ENCODE measurements at regions not wholly inside any gene's neighbourhood (a gene's known extent, or its start where the extent isn't known, plus 50 kb on each side); places are given as distances from the start of the nearest gene placed in this dataset.
"Not testable (repeated sequence)": the region's sequence is repeated elsewhere in the genome, so short reads cannot be mapped to it uniquely, and the experiment has no call there.

DNA sequence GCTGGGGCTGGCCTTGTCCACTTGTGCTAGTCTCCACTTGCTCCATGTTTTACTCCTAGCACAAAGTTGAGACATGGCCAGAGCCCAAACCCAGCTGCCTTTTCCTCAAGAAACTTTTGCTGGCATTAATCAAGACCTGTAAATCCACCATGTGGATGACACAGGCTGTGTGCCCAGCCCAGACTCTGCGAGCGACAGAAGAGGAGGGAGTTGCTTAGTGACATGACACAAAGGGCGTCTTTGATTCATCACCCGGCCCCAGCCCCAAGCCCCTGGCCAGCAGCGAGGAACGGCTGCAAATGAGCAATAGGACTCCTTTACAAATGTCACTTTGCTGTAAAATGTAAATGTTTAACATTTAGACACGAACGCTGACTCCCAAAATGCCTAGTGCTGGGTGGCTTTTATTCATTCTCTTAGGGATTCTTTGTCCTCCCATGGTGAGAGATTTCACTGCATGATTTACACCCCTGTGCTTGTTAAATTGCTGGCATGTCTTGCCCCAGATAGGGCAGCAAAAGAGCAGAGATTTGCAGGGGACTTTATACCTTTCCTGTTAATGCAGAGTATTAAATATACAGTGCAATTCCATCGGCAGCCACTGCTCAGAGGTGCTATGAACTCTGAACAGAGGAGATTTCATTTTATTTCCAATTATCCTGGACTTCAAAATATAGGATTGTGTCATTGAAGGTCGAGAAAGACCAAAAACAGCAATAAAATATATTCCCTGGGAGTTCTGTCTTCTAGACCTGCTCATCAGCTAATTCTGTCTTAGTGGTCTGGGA is 263.6 kb upstream of the NCAM1 start:
- DNase-seq (ENCODE audit: low read depth) = no peak

DNA sequence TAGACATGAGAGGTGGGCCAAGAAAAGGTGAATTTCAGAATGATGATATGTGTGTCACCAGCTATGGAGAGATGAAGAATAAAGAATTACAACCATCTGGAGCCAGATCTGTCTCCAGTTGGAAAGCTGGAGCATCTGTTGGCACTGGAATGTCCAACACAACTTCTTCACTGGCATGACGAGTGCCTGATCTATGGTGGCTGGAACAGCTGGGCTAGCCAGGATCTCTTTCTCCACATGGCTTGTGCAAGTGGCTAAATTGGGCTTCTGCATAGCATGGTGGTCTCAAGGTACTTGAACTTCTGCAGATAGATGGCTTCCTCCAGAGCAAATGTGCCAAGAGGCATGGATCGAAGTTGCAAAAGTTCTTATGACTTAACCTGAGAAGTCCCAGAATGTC is 256.1 kb upstream of the NCAM1 start:
- no peak for DNase-seq (ENCODE audit: low read depth)

DNA sequence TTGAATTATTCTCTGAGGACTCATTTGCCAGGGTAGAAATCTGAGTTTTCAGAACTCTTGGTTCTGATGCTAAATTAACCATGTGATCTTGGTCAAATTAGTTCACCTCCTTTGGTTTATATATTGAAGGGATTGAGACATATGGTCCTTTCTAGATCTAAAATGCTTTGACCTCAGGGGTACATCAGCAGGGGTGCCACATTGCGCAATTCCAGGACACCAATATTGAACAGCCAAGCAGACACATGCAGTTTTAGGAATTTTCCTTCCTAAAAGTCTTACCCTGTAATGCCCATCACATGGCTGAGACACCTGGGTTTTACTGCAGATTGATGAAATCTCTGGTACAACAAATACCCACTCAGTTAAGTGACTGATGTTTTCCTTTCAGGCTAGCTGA is 254.4 kb upstream of the NCAM1 start:
- no peak for DNase-seq (ENCODE audit: low read depth)

DNA sequence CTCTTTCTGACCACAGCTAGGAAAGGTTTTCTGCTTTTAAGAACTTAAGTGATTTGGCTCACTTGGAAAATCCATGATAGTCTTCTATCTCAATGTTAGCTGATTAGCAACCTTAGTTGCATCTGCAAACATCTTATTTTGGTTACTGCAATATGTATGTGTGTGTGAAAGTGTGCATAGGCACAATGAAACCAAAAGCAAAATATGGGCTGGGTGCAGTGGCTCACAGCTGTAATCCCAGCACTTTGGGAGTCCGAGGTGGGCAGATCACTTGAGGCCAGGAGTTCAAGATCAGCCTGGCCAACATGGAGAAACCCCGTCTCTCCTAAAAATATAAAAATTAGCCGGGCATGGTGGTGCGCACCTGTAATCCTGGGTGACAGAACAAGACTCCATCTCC is 246.9 kb upstream of the NCAM1 start:
- DNase-seq (ENCODE audit: low read depth) = not testable (repeated sequence)

DNA sequence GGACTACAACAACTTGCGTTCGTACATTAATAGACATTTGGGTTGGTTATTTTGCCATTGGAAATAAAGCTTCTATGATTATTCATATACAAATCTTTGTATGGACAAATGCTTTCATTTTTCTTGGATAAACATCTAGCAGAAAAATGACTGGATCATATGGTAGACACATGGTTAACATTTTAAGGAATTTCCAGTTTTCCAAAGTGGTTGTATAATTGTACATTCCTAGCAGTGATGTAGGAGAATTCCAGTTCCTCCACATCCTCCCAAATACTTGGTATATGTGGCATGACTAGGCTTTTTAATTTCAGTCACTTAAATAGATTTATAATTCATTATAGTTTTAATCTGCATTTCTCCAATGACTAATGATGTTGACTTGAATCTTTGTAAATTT is 246.2 kb upstream of the NCAM1 start:
- DNase-seq (ENCODE audit: low read depth) = no peak

DNA sequence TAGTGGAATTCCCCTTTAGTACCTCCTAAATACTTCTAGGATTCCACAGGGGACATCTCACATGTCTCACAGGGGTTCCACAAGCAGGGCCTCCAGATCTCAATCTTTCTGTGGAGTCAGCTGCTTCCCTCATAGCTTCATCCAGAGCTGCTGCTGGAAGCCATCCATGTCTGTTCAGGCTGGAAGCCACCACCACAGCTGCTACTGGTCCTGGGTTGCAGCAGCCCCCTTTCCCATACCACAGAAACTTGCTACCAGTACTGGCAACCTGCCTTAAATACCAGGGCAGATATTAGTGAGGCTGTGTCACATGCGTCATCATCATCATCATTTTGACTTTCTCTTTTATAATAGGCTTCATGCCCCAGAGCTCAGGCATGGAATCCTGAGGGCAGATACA is 242.7 kb upstream of the NCAM1 start:
- DNase-seq (ENCODE audit: low read depth) = no peak

DNA sequence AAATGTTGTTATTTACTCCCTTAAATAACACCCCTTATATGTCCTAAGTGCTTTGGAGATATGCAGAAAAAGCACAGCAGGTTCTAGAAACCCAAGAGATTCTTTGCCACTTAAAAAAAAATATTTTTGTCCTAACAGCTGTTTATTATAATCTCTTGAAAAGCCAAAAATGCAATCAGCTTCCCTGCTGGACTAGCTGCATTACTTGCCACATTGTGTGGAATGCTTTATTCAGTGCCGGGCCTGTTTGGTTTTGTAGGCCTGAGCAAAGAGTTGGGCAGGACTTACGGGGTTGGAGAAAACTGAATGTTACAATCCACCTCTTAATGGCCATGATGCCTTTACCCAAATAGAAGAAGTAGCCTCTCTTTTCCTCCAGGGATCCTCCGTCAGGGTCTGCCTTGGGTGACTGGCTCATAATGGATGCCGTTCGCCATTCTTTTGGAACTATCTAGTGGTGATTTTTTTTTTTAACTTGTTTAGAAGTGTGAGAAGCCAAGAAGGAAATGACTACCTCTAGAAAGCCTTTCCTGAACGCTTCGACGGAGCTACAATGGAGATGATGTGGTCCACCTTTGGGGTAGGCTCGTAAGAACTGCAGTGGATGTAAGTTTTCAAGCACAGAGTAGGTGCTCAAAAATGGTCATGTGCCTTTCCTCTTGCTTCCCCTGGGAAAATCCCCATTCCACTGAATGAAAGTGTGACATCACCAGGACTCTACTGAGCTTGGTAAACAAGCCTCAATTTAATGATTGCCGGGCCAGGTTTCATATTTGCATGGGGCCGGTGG is 241.3 kb upstream of the NCAM1 start:
- no peak for DNase-seq (ENCODE audit: low read depth)

DNA sequence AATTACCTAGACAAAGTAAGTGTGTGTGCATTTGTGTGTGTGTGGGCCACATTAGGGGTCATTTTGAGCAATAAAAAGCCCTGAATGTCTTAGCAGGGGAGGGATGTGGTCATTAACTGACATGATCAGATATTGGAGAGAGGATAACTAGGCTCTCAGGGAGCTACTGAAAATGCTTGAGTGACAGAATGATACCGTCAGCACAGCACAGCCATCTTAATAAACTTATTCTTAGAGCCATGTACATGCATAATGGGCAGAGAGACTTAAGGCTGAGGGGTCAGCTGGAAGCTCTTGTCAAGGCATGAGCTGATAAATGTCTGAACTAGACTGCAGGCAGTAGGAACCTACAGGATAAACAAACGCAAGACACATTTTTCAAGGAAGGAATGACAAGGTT is 239.1 kb upstream of the NCAM1 start:
- DNase-seq (ENCODE audit: low read depth) = no peak

DNA sequence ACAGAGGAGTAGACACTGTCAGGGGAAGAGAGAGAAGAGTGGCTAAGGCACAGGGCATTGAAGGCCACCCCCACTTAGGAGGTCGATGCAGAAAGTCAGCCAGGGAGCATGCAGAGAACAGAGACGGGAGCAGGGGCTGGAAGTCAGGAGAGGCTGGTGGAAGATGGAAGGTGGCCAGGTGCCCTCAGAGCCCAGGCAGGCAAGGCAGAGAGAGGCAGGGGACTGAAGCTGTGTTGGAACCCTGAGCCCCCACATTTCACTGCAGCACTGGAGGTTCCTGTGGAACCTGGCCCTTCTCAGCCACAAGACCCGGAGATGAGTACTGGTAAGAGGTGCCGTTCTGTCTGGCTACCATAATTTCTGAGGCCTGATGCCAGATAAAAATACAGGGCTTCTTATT is 238.3 kb upstream of the NCAM1 start:
- DNase-seq (ENCODE audit: low read depth) = no peak

DNA sequence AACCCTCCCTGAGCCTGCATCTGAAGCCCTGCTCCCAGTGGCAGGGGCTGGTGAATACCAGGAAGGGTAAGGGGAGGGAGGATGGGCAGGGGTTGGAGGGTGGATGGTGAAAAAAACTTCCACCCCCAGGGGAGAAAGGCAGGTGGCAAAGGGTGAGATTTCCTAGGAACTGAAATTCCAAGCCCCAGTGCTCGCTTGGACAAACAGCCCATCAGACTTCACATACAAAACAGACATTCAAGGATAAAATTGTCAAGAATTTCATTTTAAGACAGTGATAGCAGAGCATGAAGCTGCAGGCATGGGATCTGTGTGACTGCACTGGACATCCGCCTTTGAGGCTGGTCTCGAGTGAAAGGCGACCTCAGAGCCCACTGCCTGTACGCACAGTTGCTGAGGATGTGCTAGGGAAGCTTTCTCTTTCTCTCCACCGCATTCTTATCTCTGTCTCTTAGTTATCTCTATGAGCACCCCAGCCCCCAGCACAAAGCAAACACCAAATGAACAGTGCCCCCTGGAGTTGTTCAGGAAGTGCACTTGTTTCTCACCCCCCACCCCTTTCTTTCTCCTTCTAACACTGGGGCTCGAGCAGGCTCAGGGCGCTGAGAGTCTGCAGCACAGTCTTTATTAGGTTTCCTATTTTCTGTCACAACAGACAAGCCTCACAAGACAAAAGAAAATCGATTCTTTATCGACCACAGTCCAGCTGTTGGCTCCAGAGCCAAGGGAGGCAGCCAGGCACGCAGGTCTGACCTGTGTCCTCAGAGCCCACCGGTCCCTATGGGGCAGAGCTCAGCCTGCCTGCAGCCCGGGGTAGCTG is 237.3 kb upstream of the NCAM1 start:
- no peak for DNase-seq (ENCODE audit: low read depth)

DNA sequence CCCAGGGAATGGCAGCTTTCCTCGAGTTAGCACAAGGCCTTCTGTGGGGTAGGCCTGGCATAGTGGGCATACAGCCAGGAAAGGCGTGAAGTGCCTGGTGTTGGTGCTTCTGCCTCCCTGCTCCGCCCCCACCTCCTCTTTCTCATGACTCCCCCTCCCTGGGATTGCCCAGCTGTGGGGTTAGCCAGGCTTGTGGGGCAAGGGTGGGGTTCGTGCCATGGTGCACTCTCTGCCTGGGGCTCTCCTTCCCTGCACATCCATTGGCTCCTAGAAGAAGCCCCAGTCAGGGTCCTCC is 236.8 kb upstream of the NCAM1 start:
- DNase-seq (ENCODE audit: low read depth) = no peak

DNA sequence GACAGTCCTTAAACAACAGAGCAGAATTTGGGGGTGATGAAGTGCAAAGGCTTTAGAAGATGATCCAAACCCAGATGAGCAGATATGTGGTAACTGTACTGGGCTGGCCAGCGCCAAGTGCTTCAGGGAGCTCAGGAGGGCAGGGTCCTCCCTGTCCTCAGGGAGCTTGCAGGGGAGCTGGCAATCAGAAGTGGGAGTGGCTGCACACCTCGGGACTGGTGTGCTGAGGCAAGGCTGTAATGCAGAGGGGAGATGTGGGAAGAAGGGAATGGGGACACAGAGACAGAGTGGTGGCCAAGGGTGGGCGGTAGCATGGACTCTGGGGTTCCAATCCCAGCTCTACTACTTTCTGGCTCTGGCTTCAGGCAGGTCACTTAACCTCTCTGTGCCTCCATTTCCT is 235.6 kb upstream of the NCAM1 start:
- DNase-seq (ENCODE audit: low read depth) = no peak

DNA sequence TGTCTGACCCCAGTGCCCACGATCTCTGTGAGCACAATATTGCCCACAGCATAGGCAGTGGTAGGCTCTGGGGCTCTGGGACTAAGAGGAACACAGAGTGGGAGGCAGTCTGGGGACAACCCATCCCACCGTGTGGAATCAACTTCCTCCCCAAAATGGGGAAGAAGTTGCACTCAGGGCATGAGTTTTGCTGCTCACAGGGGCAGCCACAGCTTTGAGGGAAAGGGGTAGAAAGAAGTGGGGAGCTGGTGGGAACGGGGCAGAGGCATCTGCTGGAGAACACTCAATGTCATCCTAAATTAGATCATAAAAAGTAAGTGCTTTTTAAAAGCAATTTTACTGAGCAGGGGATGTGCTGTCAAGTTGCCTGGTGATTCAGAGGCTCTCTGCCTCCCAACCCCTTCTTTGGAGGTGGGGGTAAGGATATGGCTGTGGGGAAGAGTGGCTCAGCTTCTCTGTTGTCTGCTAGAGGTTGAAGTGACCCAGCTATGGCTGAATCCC is 233.8 kb upstream of the NCAM1 start:
- DNase-seq (ENCODE audit: low read depth) = no peak

DNA sequence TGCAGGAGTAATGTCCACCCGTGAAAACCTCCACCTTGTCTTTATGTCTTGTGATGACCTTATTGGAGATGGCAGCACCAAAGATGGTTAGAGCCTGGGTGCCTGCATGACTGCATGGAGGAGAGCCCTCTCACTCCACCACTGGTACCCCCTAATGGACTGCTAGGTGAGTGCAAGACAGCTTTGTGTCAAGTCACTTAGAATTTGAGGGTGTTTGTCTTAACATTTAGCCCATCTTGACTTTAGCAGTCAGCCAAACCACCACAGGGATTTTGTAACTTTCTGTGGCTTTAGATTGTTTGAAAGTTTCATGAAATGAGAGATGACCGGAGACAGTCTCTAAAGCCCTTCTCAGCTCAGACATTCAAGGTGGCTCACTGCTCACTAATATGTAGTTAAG is 232.9 kb upstream of the NCAM1 start:
- no peak for DNase-seq (ENCODE audit: low read depth)

DNA sequence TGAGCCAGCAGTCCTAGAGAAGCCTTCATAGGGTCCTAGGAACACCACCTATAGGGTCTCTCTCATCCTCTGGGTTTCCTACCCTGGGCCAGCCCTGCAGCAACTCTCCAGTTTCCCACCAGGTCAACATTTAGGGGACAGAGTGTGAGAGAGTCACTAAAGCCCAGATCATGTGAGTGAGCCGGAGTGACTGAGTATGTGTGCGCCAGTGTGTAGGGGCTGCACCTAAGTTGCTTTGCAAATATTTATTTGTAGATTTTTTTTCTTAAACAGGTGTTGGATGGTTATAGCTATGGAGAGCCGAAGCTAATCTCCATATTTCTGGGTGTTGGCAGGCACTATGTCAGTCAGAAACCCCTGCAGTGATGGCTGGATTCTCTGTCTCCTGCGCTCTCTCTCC is 232.5 kb upstream of the NCAM1 start:
- no peak for DNase-seq (ENCODE audit: low read depth)

DNA sequence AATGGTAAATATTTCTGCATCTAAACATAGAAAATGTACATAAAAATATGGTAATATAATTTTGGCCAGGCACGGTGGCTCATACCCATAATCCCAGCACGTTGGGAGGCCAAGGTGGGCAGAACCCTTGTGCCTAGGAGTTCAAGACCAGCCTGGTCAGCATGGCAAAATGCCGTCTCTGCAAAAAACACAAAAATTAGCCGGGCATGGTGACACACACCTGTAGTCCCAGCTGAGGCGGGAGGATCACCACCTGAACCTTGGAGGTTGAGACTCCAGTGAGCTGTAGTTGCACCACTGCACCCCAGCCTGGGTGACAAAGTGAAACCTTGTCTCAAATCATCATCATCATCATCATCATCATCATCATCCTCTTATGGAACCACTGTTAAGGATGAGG is 230.6 kb upstream of the NCAM1 start:
- DNase-seq (ENCODE audit: low read depth) = no peak

DNA sequence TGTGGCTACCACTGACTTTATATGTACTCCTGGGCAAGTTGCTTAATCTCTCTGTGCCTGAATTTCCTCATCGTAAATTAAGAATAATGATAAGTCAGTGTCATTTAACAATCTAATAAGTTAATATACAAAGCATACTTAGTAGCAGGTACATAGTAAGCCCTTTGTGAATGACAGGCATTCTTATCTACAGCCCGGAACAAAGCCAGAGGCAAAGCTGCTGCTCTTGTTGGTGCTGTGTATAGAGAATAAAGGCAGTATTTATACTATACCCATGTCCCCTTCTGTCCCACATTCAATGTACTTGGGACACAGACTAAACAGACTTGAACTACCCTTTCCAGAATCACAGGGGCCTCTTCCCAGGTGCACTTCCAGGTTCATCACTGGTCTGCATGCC is 229.7 kb upstream of the NCAM1 start:
- no peak for DNase-seq (ENCODE audit: low read depth)

DNA sequence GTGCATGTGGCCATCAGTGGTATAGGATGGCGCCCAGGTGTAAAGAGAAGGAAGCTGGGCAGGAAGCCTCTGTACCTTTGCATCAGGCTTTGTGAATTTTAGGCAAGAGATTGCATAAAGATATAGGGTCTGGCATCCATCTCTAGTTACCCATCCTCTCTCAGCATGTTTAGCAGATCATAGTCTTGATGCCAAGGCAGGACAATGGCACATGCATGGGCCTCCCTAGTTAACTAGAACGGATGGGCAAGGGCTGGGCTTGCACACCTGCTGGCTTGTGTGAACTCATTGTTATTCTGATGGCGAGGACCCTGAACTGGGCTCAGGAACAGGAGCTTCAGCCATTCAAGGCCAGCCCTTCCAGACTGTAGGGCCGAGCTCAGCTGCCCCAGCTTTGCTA is 229.2 kb upstream of the NCAM1 start:
- DNase-seq (ENCODE audit: low read depth) = no peak

DNA sequence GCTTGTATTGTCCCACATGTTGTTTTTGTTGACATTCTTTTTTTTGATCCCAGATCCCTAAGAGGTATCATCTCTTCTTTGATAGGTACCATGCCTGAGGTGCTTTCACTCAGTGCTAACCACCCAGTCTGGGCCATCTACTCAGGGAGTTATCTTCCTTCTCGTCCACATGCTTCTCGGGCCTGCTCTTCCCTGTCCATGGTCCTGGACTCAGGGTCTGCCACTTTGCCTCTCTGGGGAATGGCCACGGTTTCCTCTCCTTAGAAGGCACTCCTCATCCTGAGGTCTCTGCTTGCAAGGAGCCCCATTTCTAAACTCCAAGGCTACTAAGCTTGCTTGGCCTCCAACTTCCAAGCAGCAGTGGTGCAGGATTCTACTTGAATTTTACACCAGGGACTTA is 227.0 kb upstream of the NCAM1 start:
- peak; percentile 23 for DNase-seq (ENCODE audit: low read depth)

DNA sequence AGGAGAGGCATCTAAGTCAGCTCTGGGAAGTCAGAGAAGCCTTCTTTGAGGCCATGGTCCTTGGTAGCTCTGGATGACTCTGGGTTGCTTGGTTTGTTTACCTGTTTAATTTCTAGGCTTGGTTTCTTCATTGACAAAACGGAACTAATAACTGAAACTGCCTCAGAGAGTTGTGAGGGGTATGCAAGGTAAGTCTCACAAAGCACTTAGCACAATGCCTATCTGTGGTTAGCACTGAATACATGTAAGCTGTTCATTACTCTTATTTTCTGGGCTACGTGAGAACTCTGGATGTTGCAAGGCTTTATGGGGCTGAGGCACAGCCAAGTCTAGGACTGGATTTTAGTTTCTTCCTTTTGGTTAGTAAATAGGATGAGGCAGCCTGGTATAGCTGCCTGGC is 225.8 kb upstream of the NCAM1 start:
- DNase-seq (ENCODE audit: low read depth) = no peak

DNA sequence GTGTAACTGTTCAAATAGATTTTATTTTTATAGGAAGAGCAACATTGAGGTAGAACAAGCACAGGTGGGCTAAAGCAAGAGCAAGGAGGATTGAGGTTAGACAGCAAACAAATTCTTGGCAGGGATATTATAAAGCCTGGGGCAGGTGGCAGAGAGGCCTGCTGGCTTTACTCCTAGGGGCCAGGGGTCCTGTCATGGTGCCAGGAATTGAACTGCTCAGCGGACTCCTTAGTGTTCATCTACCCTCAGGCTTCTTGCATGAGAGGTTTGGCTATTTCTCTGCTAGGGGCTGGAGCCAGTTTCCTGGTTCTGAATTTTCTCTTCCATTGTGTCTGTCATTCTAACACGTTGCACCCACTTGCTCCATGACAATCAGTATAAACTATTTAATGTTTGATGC is 217.2 kb upstream of the NCAM1 start:
- DNase-seq (ENCODE audit: low read depth) = no peak

DNA sequence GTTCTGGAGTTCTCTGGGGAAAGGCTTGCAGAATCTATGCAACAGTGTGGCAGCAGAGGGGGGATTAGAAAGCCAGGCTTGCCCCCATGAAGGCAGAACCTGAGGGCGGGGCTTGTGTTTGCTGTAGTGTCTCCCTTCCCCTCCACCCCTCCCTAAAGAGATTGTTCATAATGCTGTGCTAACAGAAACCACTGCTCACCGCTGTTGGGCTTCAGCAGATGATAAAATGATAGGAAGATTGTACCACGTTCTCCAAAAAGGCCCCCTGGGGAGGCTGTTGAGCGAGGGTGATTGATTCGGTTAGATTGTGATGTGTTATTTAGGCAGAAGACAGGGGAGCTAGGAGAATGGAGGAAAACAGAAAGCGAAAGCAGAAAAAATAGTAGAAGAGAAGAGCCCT is 215.2 kb upstream of the NCAM1 start:
- peak; percentile 3 for DNase-seq (ENCODE audit: low read depth)

DNA sequence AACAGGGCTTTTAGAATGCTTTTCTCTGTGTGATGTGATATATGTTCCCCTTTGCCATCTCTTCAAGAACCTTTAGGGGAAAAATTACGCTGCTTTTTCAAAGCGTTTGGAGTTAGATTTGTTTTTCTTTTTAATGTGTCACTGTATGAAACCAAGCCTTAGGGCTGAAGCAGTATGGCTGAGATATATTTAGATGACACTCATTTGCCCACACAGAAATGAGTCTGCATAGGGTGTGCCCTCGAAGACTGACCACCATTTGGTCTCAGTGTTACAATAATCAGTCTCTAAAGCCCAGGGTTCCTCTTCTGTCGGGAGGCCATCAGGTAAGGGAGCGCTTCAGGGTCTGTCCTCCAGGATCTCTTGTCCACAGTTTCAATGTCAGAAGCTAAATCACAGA is 213.0 kb upstream of the NCAM1 start:
- no peak for DNase-seq (ENCODE audit: low read depth)
